T47D (cell line): ENCODE measurements at regions not wholly inside any gene's neighbourhood (a gene's known extent, or its start where the extent isn't known, plus 50 kb on each side); places are given as distances from the start of the nearest gene placed in this dataset.

ENCODE experiments used
- DNase-seq, 2 experiments: peaks; one replicate each; pipeline versions ENCODE4 v3.0.0 to v3.0.0-alpha.2; 2011 to 2012; ENCODE audit warnings: low read depth in 1 of 2, low spot score in 1 of 2
- JUND ChIP-seq: IDR thresholded peaks from 2 replicates; pipeline ENCODE4 v1.6.1; 2012; ENCODE audit warnings: low read depth
- in situ Hi-C: cut with HindIII; loops from 2 replicates; pipeline ENCODE4 v1.10.0; 2016; ENCODE audit warnings: low sequenced_read_pairs, low pct_unique_long_range_greater_than_20kb

GRCh38 chr11:127103586-127104388, 103.2 kb upstream of the KIRREL3 start:
- no peak for TF ChIP-seq JUND
- in situ Hi-C loops = no loop called here
- peak in 1 of 2 experiments; percentile 20 for DNase-seq

- in situ Hi-C loops = no loop called here
- no peak for DNase-seq
- TF ChIP-seq JUND = no peak
These were observed 98.1 kb upstream of the KIRREL3 start for GRCh38 chr11:127098684-127099083.

GRCh38 chr11:127080735-127081134, 80.2 kb upstream of the KIRREL3 start:
- in situ Hi-C loops = no loop called here
- DNase-seq = no peak
- TF ChIP-seq JUND = no peak

GRCh38 chr11:127075758-127076157, 75.2 kb upstream of the KIRREL3 start:
- in situ Hi-C loops = no loop called here
- TF ChIP-seq JUND = no peak
- DNase-seq = no peak

- DNase-seq = peak in 1 of 2 experiments; percentile 56
- in situ Hi-C loops = no loop called here
These were observed 73.7 kb upstream of the KIRREL3 start for GRCh38 chr11:127074151-127074761.

GRCh38 chr11:127073621-127074020, 73.1 kb upstream of the KIRREL3 start:
- in situ Hi-C loops = no loop called here
- no peak for DNase-seq
- TF ChIP-seq JUND = no peak

More at GRCh38 chr11:127074151-127074761, 73.7 kb upstream of the KIRREL3 start:
- TF ChIP-seq JUND = no peak

GRCh38 chr11:127071606-127072005, 71.0 kb upstream of the KIRREL3 start:
- TF ChIP-seq JUND = no peak
- in situ Hi-C loops = no loop called here
- no peak for DNase-seq

GRCh38 chr11:127070808-127071207, 70.2 kb upstream of the KIRREL3 start:
- in situ Hi-C loops = no loop called here
- TF ChIP-seq JUND = no peak
- no peak for DNase-seq

GRCh38 chr11:127066401-127067090, 66.0 kb upstream of the KIRREL3 start:
- in situ Hi-C loops = no loop called here
- DNase-seq = no peak
- no peak for TF ChIP-seq JUND

GRCh38 chr11:127063241-127063640, 62.7 kb upstream of the KIRREL3 start:
- DNase-seq = no peak
- in situ Hi-C loops = no loop called here
- no peak for TF ChIP-seq JUND

GRCh38 chr11:127061947-127062346, 61.4 kb upstream of the KIRREL3 start:
- no peak for TF ChIP-seq JUND
- in situ Hi-C loops = no loop called here

GRCh38 chr11:127059750-127060149, 59.2 kb upstream of the KIRREL3 start:
- no peak for DNase-seq
- no peak for TF ChIP-seq JUND
- in situ Hi-C loops = no loop called here

More at GRCh38 chr11:127061947-127062346, 61.4 kb upstream of the KIRREL3 start:
- DNase-seq = no peak

- in situ Hi-C loops = no loop called here
- no peak for TF ChIP-seq JUND
These were observed 58.7 kb upstream of the KIRREL3 start for GRCh38 chr11:127059286-127059685.

More at GRCh38 chr11:127059286-127059685, 58.7 kb upstream of the KIRREL3 start:
- DNase-seq = no peak
